GM19035 (cell line): ENCODE measurements at regions not wholly inside any gene's neighbourhood (a gene's known extent, or its start where the extent isn't known, plus 50 kb on each side); places are given as distances from the start of the nearest gene placed in this dataset.
A peak's percentile ranks its signal among the peaks of the same experiment; 100 is the strongest.

ENCODE experiments used
- ATAC-seq: cut with Tn5 transposase; IDR thresholded peaks from one replicate; pipeline ENCODE4 v1.9.1; 2021; ENCODE audit not compliant: unreplicated experiment

- ATAC-seq = no peak
Measured at GRCh38 chr3:70899816-70900215, 587.4 kb upstream of the MDFIC2 start.

GRCh38 chr3:70890020-70890394 lies 577.6 kb upstream of the MDFIC2 start:
- no peak for ATAC-seq

DNA sequence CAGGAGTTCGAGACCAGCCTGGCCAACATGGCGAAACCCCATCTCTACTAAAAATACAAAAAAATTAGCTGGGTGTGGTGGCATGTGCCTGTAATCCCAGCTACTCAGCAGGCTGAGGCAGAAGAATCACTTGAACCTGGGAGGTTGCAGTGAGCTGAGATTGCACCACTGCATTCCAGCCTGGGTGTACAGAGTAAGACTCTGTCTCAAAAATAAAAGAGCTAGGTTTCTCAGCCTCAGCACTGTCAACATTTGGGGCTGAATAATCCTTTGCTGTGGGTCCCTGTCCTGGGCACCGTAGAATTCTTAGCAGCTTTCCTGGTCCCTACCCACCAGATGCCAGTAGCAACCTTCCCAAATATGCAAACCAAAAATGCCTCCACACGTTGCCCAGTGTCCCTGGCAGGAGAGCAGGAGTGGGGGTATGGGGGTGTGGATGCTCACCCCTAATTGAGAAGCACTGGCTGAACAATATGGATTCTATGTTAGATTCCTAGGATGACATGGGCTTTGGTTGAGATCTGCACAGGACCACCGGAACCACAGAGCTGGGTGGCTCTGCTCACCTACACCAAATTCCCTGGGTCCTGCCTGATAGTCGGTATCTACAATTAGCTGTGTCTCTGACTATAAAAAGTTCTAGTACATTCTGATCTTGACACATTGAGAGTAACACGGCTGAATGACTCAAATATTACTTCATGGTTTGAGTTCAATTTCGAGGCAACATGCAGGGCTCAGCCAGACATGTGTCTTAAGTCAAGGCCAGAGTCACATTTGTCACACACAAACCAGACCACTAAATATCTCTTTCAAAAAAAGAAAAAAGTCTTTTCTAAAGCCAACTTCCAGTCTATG lies 577.0 kb upstream of the MDFIC2 start:
- no peak for ATAC-seq

- ATAC-seq = no peak
Measured at GRCh38 chr3:70885636-70886035, 573.2 kb upstream of the MDFIC2 start.

DNA sequence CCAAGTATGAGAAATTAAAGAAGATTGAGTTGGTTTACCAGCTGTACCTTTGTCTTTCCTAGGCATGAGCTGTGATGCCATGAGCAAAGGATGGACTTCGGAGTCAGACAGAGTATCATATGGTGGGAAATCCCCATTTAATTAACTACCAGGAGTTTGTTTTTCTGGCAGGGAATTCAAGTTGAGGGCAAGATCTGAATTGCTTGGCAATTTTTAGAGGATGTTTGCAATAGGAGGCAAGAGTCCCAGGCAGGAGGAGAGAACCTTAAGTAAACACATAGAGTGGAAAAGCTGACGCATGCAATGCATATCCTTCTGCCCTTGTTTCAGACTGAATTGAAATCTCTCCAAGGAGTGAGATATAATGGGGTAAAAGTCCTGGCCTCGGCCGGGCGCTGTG lies 569.7 kb upstream of the MDFIC2 start:
- no peak for ATAC-seq

DNA sequence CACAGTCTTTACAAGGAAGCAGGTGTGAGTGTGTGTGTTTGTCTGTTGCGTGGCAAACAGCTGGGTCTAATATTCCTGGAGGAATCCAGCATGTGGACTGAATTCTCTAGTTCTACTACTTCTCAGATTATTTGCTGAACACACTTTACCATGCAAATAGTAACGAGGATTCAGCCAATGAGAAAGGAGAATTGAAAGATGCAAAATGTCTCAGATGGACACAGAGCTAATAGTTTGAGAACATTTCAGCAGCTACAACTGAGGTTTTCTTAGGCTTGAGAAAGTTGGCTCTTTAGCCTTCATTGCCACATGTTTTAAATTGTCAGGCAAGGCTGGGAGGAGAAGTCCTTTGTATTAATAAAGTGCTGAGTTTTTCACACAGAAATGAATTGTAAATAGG lies 568.0 kb upstream of the MDFIC2 start:
- ATAC-seq = no peak

GRCh38 chr3:70876154-70876553 lies 563.7 kb upstream of the MDFIC2 start:
- no peak for ATAC-seq

DNA sequence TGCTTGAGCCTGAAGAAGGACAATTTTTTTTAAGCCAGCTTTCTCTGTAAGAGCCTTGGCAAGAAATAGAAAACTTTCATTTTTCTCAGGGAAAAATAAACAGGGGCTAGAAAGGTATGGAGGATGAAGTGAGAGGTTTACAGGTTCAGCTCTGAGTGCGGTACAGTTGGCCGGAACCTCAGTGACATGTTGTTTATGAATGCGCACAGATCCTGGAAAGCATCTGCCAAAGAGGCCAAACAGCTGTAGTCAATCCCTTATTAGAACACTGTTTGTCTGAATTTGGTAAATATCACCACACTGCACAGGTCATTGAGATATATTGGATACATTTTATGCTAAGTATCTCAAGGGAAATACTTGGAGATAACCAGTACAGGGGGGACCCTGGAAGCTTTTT lies 561.8 kb upstream of the MDFIC2 start:
- no peak for ATAC-seq

DNA sequence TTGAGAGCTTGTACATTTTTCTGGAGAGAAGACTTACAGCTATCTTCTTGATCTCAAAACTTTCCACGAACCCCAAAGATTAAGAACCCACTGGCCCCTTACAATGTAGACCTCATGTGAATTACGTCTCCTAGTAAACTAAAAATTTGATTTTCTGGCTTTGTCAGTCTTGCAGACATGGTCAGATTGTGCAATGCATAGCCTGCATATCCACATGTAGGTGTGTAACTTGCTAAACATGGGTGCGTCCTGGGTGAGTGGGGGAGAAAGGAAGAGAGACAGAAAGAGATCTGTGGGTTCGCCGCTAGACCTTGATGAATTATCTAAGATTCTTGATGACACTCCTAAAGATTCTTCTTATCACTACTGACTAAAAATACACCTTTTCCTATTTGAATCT lies 561.2 kb upstream of the MDFIC2 start:
- ATAC-seq = no peak

GRCh38 chr3:70871909-70872656 lies 559.6 kb upstream of the MDFIC2 start:
- no peak for ATAC-seq

DNA sequence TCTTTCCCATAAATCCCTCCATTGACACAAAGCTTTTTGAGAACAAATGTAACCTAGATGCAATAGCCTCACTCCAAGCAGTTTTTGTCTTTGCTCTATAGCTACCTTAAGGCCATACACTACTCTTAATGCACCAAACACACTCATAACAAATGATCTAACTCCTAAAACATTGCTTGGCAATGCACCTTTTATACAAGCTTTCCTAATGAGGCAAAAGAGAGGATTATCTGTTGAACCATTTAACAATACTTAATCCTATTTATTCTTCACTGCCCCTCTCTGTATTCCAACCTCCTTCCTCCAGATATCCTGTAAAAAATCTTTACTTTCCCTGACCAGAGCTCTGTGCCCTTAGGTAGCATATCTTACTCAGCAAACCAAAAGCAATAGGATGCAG lies 558.1 kb upstream of the MDFIC2 start:
- ATAC-seq = no peak

DNA sequence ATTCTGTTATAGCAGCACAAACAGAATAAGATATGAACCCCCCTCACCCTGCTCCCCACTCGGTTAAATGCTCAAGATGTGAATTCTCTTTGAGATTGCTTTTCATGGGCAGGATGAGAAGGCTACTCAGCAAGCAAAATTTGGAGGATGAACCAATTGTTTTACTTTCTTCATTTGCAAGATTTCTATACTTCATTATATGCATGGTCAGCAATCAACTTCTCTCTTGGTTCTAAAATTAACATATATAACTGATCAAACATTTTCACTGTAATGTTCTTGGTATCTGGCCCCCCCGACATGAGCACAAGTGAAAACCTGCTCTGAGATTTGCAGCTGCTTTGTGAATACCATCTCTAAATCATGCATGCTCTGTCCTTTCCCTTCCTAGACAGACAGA lies 556.1 kb upstream of the MDFIC2 start:
- no peak for ATAC-seq

DNA sequence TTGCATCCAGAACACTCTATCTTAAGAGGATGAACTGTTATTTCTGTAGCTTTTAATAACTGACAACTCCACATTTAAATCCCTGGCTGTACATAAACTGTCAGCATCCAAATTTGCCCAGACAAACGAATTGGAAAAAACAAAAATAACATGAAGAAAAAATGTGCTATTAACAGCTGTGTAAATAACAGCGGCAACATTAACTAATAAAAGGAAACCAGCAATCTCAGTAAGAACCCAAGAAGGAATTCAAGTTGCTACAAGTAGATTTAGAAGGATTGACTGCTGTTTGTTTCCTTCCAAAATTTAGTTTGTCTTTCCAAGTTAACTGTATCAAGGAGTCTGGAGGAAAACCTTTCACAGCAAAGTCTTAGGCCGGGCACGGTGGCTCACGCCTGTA lies 550.6 kb upstream of the MDFIC2 start:
- ATAC-seq = no peak

DNA sequence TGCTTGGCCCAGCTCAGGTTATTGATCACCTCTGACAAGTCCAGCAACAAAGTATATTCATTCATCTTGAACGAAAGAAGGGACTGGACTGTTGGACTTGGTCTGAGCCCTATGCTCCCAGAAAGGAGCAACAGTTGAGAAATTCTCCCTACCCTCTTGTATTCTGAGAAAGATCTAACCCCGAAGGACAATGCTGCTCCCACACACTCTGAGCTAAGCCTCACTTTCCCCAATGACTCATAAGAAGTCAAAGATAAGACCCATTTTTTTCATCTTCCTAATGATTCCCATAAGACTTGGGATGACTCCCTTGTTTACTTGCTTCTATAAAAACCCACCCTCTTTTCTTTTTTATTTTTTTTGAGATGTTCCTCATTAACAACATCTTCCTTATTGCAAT lies 549.4 kb upstream of the MDFIC2 start:
- no peak for ATAC-seq

GRCh38 chr3:70861234-70861633 lies 548.8 kb upstream of the MDFIC2 start:
- no peak for ATAC-seq

- ATAC-seq = no peak
Measured at GRCh38 chr3:70857916-70858315, 545.5 kb upstream of the MDFIC2 start.

- peak; percentile 58 for ATAC-seq
Measured at GRCh38 chr3:70856414-70857162, 544.1 kb upstream of the MDFIC2 start.

DNA sequence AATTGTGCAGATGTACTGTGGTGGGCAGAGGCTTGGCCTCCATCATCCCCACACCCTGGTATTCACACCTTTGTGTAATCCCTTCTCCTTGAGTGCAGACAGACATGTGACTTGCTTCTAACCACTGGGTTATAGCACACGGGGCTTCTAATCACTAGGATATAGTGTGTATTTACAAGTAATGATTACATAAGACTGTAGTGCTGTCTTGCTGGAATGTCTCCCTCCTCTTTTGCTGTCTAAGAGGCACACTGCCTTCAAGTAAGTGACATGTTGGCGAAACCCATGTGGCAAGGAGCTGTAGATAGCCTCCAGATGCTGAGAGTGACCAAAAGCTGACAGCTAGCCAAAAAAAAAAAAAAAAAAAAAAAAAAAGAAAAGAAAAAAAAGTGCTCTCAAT lies 542.7 kb upstream of the MDFIC2 start:
- no peak for ATAC-seq

GRCh38 chr3:70854108-70854507 lies 541.7 kb upstream of the MDFIC2 start:
- ATAC-seq = no peak

- no peak for ATAC-seq
Measured at GRCh38 chr3:70853161-70853944, 540.9 kb upstream of the MDFIC2 start.
